DND-41 (cell line): ENCODE measurements at regions not wholly inside any gene's neighbourhood (a gene's known extent, or its start where the extent isn't known, plus 50 kb on each side); places are given as distances from the start of the nearest gene placed in this dataset.
"Not testable (repeated sequence)": the region's sequence is repeated elsewhere in the genome, so short reads cannot be mapped to it uniquely, and the experiment has no call there.

Source experiments
- ATAC-seq: fragments of 200-7000 bp; cut with Tn5 transposase; 3 replicates; pipeline ENCODE4 v1.9.1; 2021; ENCODE audit warnings: low read depth; ENCODE audit not compliant: insufficient read depth
- DNase-seq: peaks from one replicate; pipeline ENCODE4 v3.0.0-alpha.2; 2020
- H2AFZ ChIP-seq: 2 replicates; pipeline ENCODE4 v1.6.0; 2012; ENCODE audit warnings: low read depth, low read length
- H3K27ac ChIP-seq: 2 replicates; pipeline ENCODE4 v1.5.1; 2012; ENCODE audit warnings: low read length, inconsistent platforms
- H3K27me3 ChIP-seq: fragments of 200-600 bp; sonication (generic); 2 replicates; pipeline ENCODE4 v1.6.0; 2012; ENCODE audit warnings: low read length, mild to moderate bottlenecking, inconsistent platforms; ENCODE audit not compliant: insufficient read depth, poor library complexity
- H3K36me3 ChIP-seq: 2 replicates; pipeline ENCODE4 v1.5.1; 2012; ENCODE audit warnings: low read length, inconsistent platforms; ENCODE audit not compliant: insufficient read depth
- H3K4me1 ChIP-seq: 2 replicates; pipeline ENCODE4 v1.5.1; 2012; ENCODE audit warnings: mild to moderate bottlenecking, low read length; ENCODE audit not compliant: insufficient read depth
- H3K4me2 ChIP-seq: 2 replicates; pipeline ENCODE4 v1.6.0; 2012; ENCODE audit warnings: mild to moderate bottlenecking, moderate library complexity, low read length, inconsistent platforms; ENCODE audit not compliant: insufficient read depth
- H3K4me3 ChIP-seq, 2 experiments: fragments of 200-600 bp in 1 of 2; shearing (Covaris generic) in 1 of 2; 2 replicates each; pipeline ENCODE4 v1.5.1; 2012 to 2016; ENCODE audit warnings: inconsistent platforms in 2 of 2, low read length in 2 of 2, mild to moderate bottlenecking in 2 of 2, low read depth in 1 of 2, moderate library complexity in 1 of 2
- H3K79me2 ChIP-seq: 2 replicates; pipeline ENCODE4 v1.6.0; 2012; ENCODE audit warnings: low read length, inconsistent platforms; ENCODE audit not compliant: insufficient read depth
- H3K9ac ChIP-seq: 2 replicates; pipeline ENCODE4 v1.6.0; 2012; ENCODE audit warnings: low read depth, mild to moderate bottlenecking, inconsistent platforms, low read length, moderate library complexity
- H3K9me3 ChIP-seq: 2 replicates; pipeline ENCODE4 v1.5.1; 2012; ENCODE audit warnings: low read length, moderate library complexity, mild to moderate bottlenecking, inconsistent platforms; ENCODE audit not compliant: insufficient read depth, severe bottlenecking
- H4K20me1 ChIP-seq: 2 replicates; pipeline ENCODE4 v1.6.0; 2012; ENCODE audit warnings: low read length; ENCODE audit not compliant: insufficient read depth
- CTCF ChIP-seq: IDR thresholded peaks from 2 replicates; pipeline ENCODE4 v1.5.1; 2012; ENCODE audit warnings: borderline replicate concordance, low read length, moderate library complexity, mild to moderate bottlenecking; ENCODE audit not compliant: poor library complexity, severe bottlenecking; ENCODE audit errors: extremely low read depth
- EZH2 ChIP-seq: IDR thresholded peaks from 3 replicates; pipeline ENCODE4 v1.6.1; 2012; ENCODE audit warnings: borderline replicate concordance, low read depth, mild to moderate bottlenecking, moderate library complexity, low read length, inconsistent platforms; ENCODE audit not compliant: severe bottlenecking

GRCh38 chr1:95790136-95790535 is 556.1 kb downstream of the RWDD3 start:
- TF ChIP-seq CTCF (no peak), EZH2 (no peak)
- Histone ChIP-seq H3K27me3 (no peaks in the 10 kb centered on the region), H3K9ac (no peak overlapping the region), H4K20me1 (no peaks in the 10 kb centered on the region), H3K9me3 (no peaks in the 10 kb centered on the region), H2AFZ (no peak overlapping the region), H3K36me3 (no peaks in the 10 kb centered on the region), H3K79me2 (no peaks in the 10 kb centered on the region), H3K27ac (no peak overlapping the region), H3K4me1 (no peaks in the 10 kb centered on the region), H3K4me2 (no peak overlapping the region), H3K4me3 (no peak overlapping the region)
- DNase-seq (no peak), ATAC-seq (no peak)

- Histone ChIP-seq H3K9ac (no peak overlapping the region), H2AFZ (no peak overlapping the region), H3K4me1 (no peaks in the 10 kb centered on the region), H3K4me3 (no peak overlapping the region), H3K79me2 (no peaks in the 10 kb centered on the region), H3K9me3 (no peaks in the 10 kb centered on the region), H3K27me3 (no peaks in the 10 kb centered on the region), H3K36me3 (no peaks in the 10 kb centered on the region), H3K27ac (no peak overlapping the region), H3K4me2 (no peak overlapping the region), H4K20me1 (no peaks in the 10 kb centered on the region)
- ATAC-seq (no peak), DNase-seq (no peak)
- no peak for TF ChIP-seq EZH2
- peak; percentile 34 for TF ChIP-seq CTCF
These were observed 559.9 kb downstream of the RWDD3 start for GRCh38 chr1:95793893-95794292.

GRCh38 chr1:95797761-95798160 is 563.8 kb downstream of the RWDD3 start:
- not testable (repeated sequence) for H4K20me1 ChIP-seq, H3K27me3 ChIP-seq, H3K36me3 ChIP-seq, DNase-seq, ATAC-seq, H3K9me3 ChIP-seq, H3K27ac ChIP-seq, H2AFZ ChIP-seq, H3K4me1 ChIP-seq, H3K9ac ChIP-seq, H3K4me2 ChIP-seq, H3K79me2 ChIP-seq, H3K4me3 ChIP-seq

- Histone ChIP-seq H3K4me2 (no peak overlapping the region), H3K9me3 (no peaks in the 10 kb centered on the region), H3K79me2 (no peaks in the 10 kb centered on the region), H3K9ac (no peak overlapping the region), H3K36me3 (no peaks in the 10 kb centered on the region), H2AFZ (no peak overlapping the region), H4K20me1 (no peaks in the 10 kb centered on the region), H3K4me3 (no peak overlapping the region), H3K27ac (no peak overlapping the region), H3K27me3 (no peaks in the 10 kb centered on the region), H3K4me1 (no peaks in the 10 kb centered on the region)
- ATAC-seq = no peak
- DNase-seq = no peak
- TF ChIP-seq EZH2 = no peak
- no peak for TF ChIP-seq CTCF
These were observed 572.2 kb downstream of the RWDD3 start for GRCh38 chr1:95806171-95806570.
